SK-N-MC (cell line): ENCODE measurements at regions not wholly inside any gene's neighbourhood (a gene's known extent, or its start where the extent isn't known, plus 50 kb on each side); places are given as distances from the start of the nearest gene placed in this dataset.

Experiments
- DNase-seq: peaks from one replicate; pipeline ENCODE4 v3.0.0-alpha.2; 2011; ENCODE audit warnings: low read depth, low spot score
- H3K27ac ChIP-seq: fragments of 200-600 bp; sonication (generic); 2 replicates; pipeline ENCODE4 v1.5.1; 2016; ENCODE audit warnings: mixed run types
- H3K36me3 ChIP-seq: fragments of 200-600 bp; sonication (generic); 2 replicates; pipeline ENCODE4 v1.6.1; 2017; ENCODE audit warnings: antibody characterized with exemption, low read length, mixed read lengths; ENCODE audit not compliant: insufficient read depth
- H3K4me3 ChIP-seq: fragments of 200-600 bp; sonication (generic); 2 replicates; pipeline ENCODE4 v1.5.1; 2016
- H3K9ac ChIP-seq: fragments of 200-600 bp; sonication (generic); 2 replicates; pipeline ENCODE4 v1.8.0; 2017; ENCODE audit warnings: mixed run types, mixed read lengths; ENCODE audit not compliant: insufficient read length
- H3K9me3 ChIP-seq: fragments of 200-600 bp; sonication (generic); 2 replicates; pipeline ENCODE4 v1.6.1; 2017; ENCODE audit warnings: low read depth, mild to moderate bottlenecking, antibody characterized with exemption, low read length, moderate library complexity, mixed read lengths
- EZH2 ChIP-seq: fragments of 200-600 bp; sonication (generic); IDR thresholded peaks from one replicate; pipeline ENCODE4 v1.6.1; 2017; ENCODE audit warnings: antibody characterized with exemption
- FOXP2 ChIP-seq: optimal IDR thresholded peaks from 2 replicates; pipeline ENCODE3; 2011; ENCODE audit warnings: mild to moderate bottlenecking, moderate library complexity; ENCODE audit not compliant: insufficient read depth; ENCODE audit errors: extremely low read length, control extremely low read depth
- POLR2AphosphoS5 ChIP-seq: IDR thresholded peaks from 2 replicates; pipeline ENCODE4 v1.6.1; 2012; ENCODE audit warnings: mild to moderate bottlenecking, low read depth, low read length, borderline replicate concordance

DNA sequence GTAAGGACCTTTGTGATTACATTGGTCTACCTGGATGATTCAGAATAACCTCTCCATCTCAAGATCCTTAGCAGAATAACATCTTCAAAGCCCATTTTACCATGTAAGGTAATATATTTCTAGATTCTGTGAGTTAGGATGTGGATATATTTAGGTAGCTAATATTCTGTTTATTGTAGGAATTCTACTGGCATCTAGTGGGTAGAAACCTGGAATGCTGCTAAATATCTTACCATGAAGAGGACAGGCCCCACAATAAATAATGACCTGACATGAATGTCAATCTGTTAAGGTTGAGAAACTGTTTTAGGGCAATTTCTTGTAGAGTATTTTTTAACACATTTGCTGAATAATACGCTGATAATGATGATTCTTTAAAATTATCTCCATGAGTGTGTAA lies 426.8 kb downstream of the MAN2A1 start:
- TF ChIP-seq FOXP2 (no peak), EZH2 (no peak), POLR2AphosphoS5 (no peak)
- Histone ChIP-seq H3K4me3 (no peak overlapping the region), H3K36me3 (no peaks in the 10 kb centered on the region), H3K9ac (no peak overlapping the region), H3K9me3 (no peaks in the 10 kb centered on the region), H3K27ac (no peak overlapping the region)
- DNase-seq: no peak

GRCh38 chr5:110134963-110135935 lies 445.5 kb downstream of the MAN2A1 start:
- TF ChIP-seq POLR2AphosphoS5 (no peak), EZH2 (no peak), FOXP2 (no peak)
- Histone ChIP-seq H3K4me3 (no peak overlapping the region), H3K27ac (no peak overlapping the region), H3K9ac (no peak overlapping the region), H3K36me3 (no peaks in the 10 kb centered on the region), H3K9me3 (no peaks in the 10 kb centered on the region)
- DNase-seq: no peak

DNA sequence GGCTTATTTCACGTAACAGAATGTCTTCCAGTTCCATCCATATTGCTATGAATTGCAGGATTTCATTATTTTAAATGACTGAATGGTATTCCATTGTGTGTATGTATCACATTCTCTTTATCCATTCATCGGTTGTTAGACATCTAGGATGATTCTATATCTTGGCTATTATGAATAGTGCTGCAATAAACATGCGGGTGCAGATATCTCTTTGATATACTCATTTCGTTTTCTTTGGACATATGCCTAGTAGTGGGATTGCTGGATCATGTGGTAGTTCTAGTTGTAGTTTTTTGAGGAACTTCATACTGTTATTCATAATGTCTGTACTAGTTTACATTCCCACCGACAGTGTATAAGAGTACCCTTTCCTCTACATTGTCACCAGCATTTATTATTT lies 460.5 kb downstream of the MAN2A1 start:
- no peak for TF ChIP-seq EZH2
- no peak for TF ChIP-seq FOXP2
- TF ChIP-seq POLR2AphosphoS5: no peak
- H3K9ac ChIP-seq: no peak overlapping the region
- H3K36me3 ChIP-seq: no peaks in the 10 kb centered on the region
- no peak overlapping the region for H3K27ac ChIP-seq
- H3K4me3 ChIP-seq: no peak overlapping the region
- H3K9me3 ChIP-seq: no peaks in the 10 kb centered on the region
- no peak for DNase-seq

DNA sequence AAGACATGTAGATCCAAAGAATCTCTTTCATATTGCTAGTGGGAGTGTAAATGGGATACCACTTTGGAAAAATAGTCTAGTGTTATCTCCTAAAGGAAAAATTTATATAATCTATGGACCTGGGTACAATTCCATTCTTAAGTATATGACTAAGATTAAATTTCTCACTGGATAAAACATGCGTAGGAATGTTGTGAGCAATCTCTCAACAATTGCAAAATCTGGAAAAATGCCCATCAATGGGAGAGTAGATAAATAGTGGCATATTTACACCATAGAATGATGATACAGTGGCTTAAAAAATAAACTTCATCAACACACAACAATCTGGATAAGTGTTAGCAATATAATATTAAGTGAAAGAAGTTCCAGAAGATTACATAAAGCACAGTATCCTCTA lies 469.5 kb downstream of the MAN2A1 start:
- Histone ChIP-seq H3K4me3 (no peak overlapping the region), H3K9me3 (no peaks in the 10 kb centered on the region), H3K27ac (no peak overlapping the region), H3K36me3 (no peaks in the 10 kb centered on the region), H3K9ac (no peak overlapping the region)
- TF ChIP-seq POLR2AphosphoS5 (no peak), EZH2 (no peak), FOXP2 (no peak)
- DNase-seq: no peak

DNA sequence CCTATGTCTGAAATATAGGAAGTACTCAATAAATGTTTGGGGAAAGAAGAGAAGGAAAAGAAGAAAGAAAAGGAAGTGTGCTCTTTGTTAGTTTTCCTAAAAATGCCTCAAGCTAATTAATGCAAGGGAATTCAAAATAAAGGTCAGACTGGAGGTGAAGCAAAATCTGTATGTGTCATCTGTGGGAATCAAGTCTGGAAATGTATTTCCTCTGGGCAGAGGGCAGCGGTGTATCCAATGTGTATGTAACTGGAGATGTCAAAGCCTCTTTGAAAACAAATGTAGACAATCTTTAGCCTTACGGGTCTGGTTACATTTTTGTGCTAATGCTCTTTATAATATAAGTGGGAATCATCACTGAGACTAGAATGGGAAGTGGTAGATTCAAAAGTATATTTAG lies 471.4 kb downstream of the MAN2A1 start:
- no peaks in the 10 kb centered on the region for H3K9me3 ChIP-seq
- no peak overlapping the region for H3K27ac ChIP-seq
- no peak for DNase-seq
- no peak for TF ChIP-seq FOXP2
- TF ChIP-seq POLR2AphosphoS5: no peak
- no peak for TF ChIP-seq EZH2
- no peak overlapping the region for H3K9ac ChIP-seq
- H3K4me3 ChIP-seq: no peak overlapping the region
- H3K36me3 ChIP-seq: no peaks in the 10 kb centered on the region

DNA sequence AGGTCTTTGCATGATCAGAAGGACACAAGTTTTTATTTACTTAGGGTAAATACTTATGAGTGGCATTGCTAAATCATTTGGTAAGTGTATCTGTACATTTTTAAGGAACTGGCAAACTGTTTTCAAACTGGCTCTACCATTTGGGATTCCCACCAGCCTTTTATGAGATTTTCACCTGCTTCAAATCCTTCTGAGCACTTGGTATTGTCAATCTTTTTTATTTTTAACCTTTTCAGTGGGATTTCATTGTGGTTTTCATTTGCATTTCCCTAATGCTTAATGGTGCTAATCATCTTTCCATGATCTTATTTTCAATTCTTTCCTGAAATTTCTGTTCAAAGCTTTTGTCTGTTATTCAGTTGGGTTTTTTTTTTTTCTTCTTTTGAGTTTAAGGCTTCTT lies 475.6 kb downstream of the MAN2A1 start:
- no peak for DNase-seq
- no peak for TF ChIP-seq EZH2
- TF ChIP-seq FOXP2: no peak
- TF ChIP-seq POLR2AphosphoS5: no peak

DNA sequence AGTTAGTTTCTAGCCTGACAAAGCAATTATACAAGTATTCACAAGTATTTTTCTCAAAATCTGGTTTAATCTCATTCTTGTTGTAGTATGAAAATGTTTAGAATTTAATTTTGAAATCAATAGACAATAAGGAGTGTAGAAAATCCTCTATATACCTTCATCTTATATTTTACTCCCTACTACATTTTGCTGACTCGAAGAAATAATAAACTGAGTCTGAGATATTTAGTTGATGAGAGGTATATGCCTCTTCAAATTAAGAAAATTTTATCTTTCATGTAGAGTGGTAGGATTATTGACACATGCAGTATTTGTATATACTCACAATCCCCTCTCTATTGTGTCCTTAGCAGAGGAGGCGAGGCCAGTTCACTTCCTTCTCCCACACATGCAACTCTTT lies 477.7 kb downstream of the MAN2A1 start:
- Histone ChIP-seq H3K9me3 (no peaks in the 10 kb centered on the region), H3K36me3 (no peaks in the 10 kb centered on the region), H3K27ac (no peak overlapping the region), H3K4me3 (no peak overlapping the region), H3K9ac (no peak overlapping the region)
- no peak for DNase-seq
- TF ChIP-seq POLR2AphosphoS5: no peak
- no peak for TF ChIP-seq EZH2
- no peak for TF ChIP-seq FOXP2

More for the DNA sequence above, 475.6 kb downstream of the MAN2A1 start:
- Histone ChIP-seq H3K4me3 (no peak overlapping the region), H3K27ac (no peak overlapping the region), H3K36me3 (no peaks in the 10 kb centered on the region), H3K9me3 (no peaks in the 10 kb centered on the region), H3K9ac (no peak overlapping the region)

GRCh38 chr5:110169461-110169860 lies 479.7 kb downstream of the MAN2A1 start:
- Histone ChIP-seq H3K4me3 (no peak overlapping the region), H3K9ac (no peak overlapping the region), H3K9me3 (no peaks in the 10 kb centered on the region), H3K36me3 (no peaks in the 10 kb centered on the region), H3K27ac (no peak overlapping the region)
- no peak for TF ChIP-seq FOXP2
- TF ChIP-seq POLR2AphosphoS5: no peak
- TF ChIP-seq EZH2: no peak
- DNase-seq: no peak
